ENCODE measurements at regions not wholly inside any gene's neighbourhood (a gene's known extent, or its start where the extent isn't known, plus 50 kb on each side); places are given as distances from the start of the nearest gene placed in this dataset.

GRCh38 chr2:217706513-217706912 is 296.3 kb downstream of the TNS1 start:
- Histone ChIP-seq H3K4me3 (ENCODE audit: low read length) (no peak overlapping the region), H3K79me2 (ENCODE audit: low read length) (no peaks in the 10 kb centered on the region), H3K27ac (ENCODE audit: low read length) (no peak overlapping the region), H3K27me3 (ENCODE audit: low read length) (no peaks in the 10 kb centered on the region), H3K9ac (ENCODE audit: low read length) (no peak overlapping the region), H3K4me2 (ENCODE audit: low read depth, low read length, poor library complexity, severe bottlenecking) (no peak overlapping the region), H3K4me1 (ENCODE audit: low read length) (no peaks in the 10 kb centered on the region), H3K9me3 (ENCODE audit: low read length) (no peaks in the 10 kb centered on the region), H2AFZ (ENCODE audit: low read length) (no peak overlapping the region), H4K20me1 (ENCODE audit: insufficient read depth, low read depth, low read length) (no peaks in the 10 kb centered on the region), H3K36me3 (ENCODE audit: insufficient read depth, low read length) (no peaks in the 10 kb centered on the region), H3K9me2 (replicated peaks; ENCODE audit: insufficient read depth, low read length) (no peaks in the 10 kb centered on the region)
- DNase-seq = no peak

GRCh38 chr2:217706095-217706494 is 296.7 kb downstream of the TNS1 start:
- H3K27ac ChIP-seq (ENCODE audit: low read length) = no peak overlapping the region
- H3K79me2 ChIP-seq (ENCODE audit: low read length) = no peaks in the 10 kb centered on the region
- no peak overlapping the region for H2AFZ ChIP-seq (ENCODE audit: low read length)
- H3K4me3 ChIP-seq (ENCODE audit: low read length) = no peak overlapping the region
- no peaks in the 10 kb centered on the region for H3K4me1 ChIP-seq (ENCODE audit: low read length)
- H3K36me3 ChIP-seq (ENCODE audit: insufficient read depth, low read length) = no peaks in the 10 kb centered on the region
- H3K9ac ChIP-seq (ENCODE audit: low read length) = no peak overlapping the region
- no peaks in the 10 kb centered on the region for H4K20me1 ChIP-seq (ENCODE audit: insufficient read depth, low read depth, low read length)
- no peak for DNase-seq
- H3K4me2 ChIP-seq (ENCODE audit: low read depth, low read length, poor library complexity, severe bottlenecking) = no peak overlapping the region
- no peaks in the 10 kb centered on the region for H3K9me2 ChIP-seq (replicated peaks; ENCODE audit: insufficient read depth, low read length)
- no peaks in the 10 kb centered on the region for H3K9me3 ChIP-seq (ENCODE audit: low read length)
- H3K27me3 ChIP-seq (ENCODE audit: low read length) = 0 out of 2 replicates have a peak, but pooled peaks cover under 1% of the 10 kb centered on the region

- Histone ChIP-seq H2AFZ (ENCODE audit: low read length) (no peak overlapping the region), H3K4me3 (ENCODE audit: low read length) (no peak overlapping the region), H3K36me3 (ENCODE audit: insufficient read depth, low read length) (no peaks in the 10 kb centered on the region), H3K79me2 (ENCODE audit: low read length) (no peaks in the 10 kb centered on the region), H3K4me1 (ENCODE audit: low read length) (no peaks in the 10 kb centered on the region), H3K4me2 (ENCODE audit: low read depth, low read length, poor library complexity, severe bottlenecking) (no peak overlapping the region), H3K9ac (ENCODE audit: low read length) (no peak overlapping the region), H3K27ac (ENCODE audit: low read length) (no peak overlapping the region), H3K9me2 (replicated peaks; ENCODE audit: insufficient read depth, low read length) (no peaks in the 10 kb centered on the region), H4K20me1 (ENCODE audit: insufficient read depth, low read depth, low read length) (no peaks in the 10 kb centered on the region), H3K27me3 (ENCODE audit: low read length) (0 out of 2 replicates have a peak, but pooled peaks cover 2% of the 10 kb centered on the region), H3K9me3 (ENCODE audit: low read length) (no peaks in the 10 kb centered on the region)
- DNase-seq = no peak
Observed at GRCh38 chr2:217705461-217705860, 297.3 kb downstream of the TNS1 start.

GRCh38 chr2:217703999-217704398 is 298.8 kb downstream of the TNS1 start:
- no peak overlapping the region for H3K4me2 ChIP-seq (ENCODE audit: low read depth, low read length, poor library complexity, severe bottlenecking)
- H4K20me1 ChIP-seq (ENCODE audit: insufficient read depth, low read depth, low read length) = no peaks in the 10 kb centered on the region
- no peaks in the 10 kb centered on the region for H3K9me3 ChIP-seq (ENCODE audit: low read length)
- no peak overlapping the region for H3K27ac ChIP-seq (ENCODE audit: low read length)
- H3K9me2 ChIP-seq (replicated peaks; ENCODE audit: insufficient read depth, low read length) = no peaks in the 10 kb centered on the region
- no peak overlapping the region for H2AFZ ChIP-seq (ENCODE audit: low read length)
- 0 out of 2 replicates have a peak, but pooled peaks cover 2% of the 10 kb centered on the region for H3K27me3 ChIP-seq (ENCODE audit: low read length)
- no peak for DNase-seq
- no peaks in the 10 kb centered on the region for H3K79me2 ChIP-seq (ENCODE audit: low read length)
- no peaks in the 10 kb centered on the region for H3K36me3 ChIP-seq (ENCODE audit: insufficient read depth, low read length)
- H3K4me1 ChIP-seq (ENCODE audit: low read length) = no peaks in the 10 kb centered on the region
- H3K9ac ChIP-seq (ENCODE audit: low read length) = no peak overlapping the region
- no peak overlapping the region for H3K4me3 ChIP-seq (ENCODE audit: low read length)

GRCh38 chr2:217703102-217703501 is 299.7 kb downstream of the TNS1 start:
- Histone ChIP-seq H3K27me3 (ENCODE audit: low read length) (0 out of 2 replicates have a peak, but pooled peaks cover 2% of the 10 kb centered on the region), H2AFZ (ENCODE audit: low read length) (no peak overlapping the region), H3K9me3 (ENCODE audit: low read length) (no peaks in the 10 kb centered on the region), H3K79me2 (ENCODE audit: low read length) (no peaks in the 10 kb centered on the region), H3K27ac (ENCODE audit: low read length) (no peak overlapping the region), H3K4me2 (ENCODE audit: low read depth, low read length, poor library complexity, severe bottlenecking) (no peak overlapping the region), H3K36me3 (ENCODE audit: insufficient read depth, low read length) (no peaks in the 10 kb centered on the region), H4K20me1 (ENCODE audit: insufficient read depth, low read depth, low read length) (no peaks in the 10 kb centered on the region), H3K9ac (ENCODE audit: low read length) (no peak overlapping the region), H3K9me2 (replicated peaks; ENCODE audit: insufficient read depth, low read length) (no peaks in the 10 kb centered on the region), H3K4me3 (ENCODE audit: low read length) (no peak overlapping the region), H3K4me1 (ENCODE audit: low read length) (no peaks in the 10 kb centered on the region)
- DNase-seq = no peak

- Histone ChIP-seq H4K20me1 (ENCODE audit: insufficient read depth, low read depth, low read length) (no peaks in the 10 kb centered on the region), H3K4me2 (ENCODE audit: low read depth, low read length, poor library complexity, severe bottlenecking) (no peak overlapping the region), H3K4me3 (ENCODE audit: low read length) (no peak overlapping the region), H2AFZ (ENCODE audit: low read length) (no peak overlapping the region), H3K36me3 (ENCODE audit: insufficient read depth, low read length) (no peaks in the 10 kb centered on the region), H3K79me2 (ENCODE audit: low read length) (no peaks in the 10 kb centered on the region), H3K27me3 (ENCODE audit: low read length) (0 out of 2 replicates have a peak, but pooled peaks cover 7% of the 10 kb centered on the region), H3K9me2 (replicated peaks; ENCODE audit: insufficient read depth, low read length) (no peaks in the 10 kb centered on the region), H3K27ac (ENCODE audit: low read length) (no peak overlapping the region), H3K4me1 (ENCODE audit: low read length) (no peaks in the 10 kb centered on the region), H3K9me3 (ENCODE audit: low read length) (no peaks in the 10 kb centered on the region), H3K9ac (ENCODE audit: low read length) (no peak overlapping the region)
- DNase-seq = no peak
Observed at GRCh38 chr2:217701622-217702021, 301.2 kb downstream of the TNS1 start.

- Histone ChIP-seq H3K4me3 (ENCODE audit: low read length) (no peak overlapping the region), H3K9ac (ENCODE audit: low read length) (no peak overlapping the region), H3K36me3 (ENCODE audit: insufficient read depth, low read length) (no peaks in the 10 kb centered on the region), H3K27me3 (ENCODE audit: low read length) (0 out of 2 replicates have a peak, but pooled peaks cover 7% of the 10 kb centered on the region), H2AFZ (ENCODE audit: low read length) (no peak overlapping the region), H3K4me2 (ENCODE audit: low read depth, low read length, poor library complexity, severe bottlenecking) (no peak overlapping the region), H3K79me2 (ENCODE audit: low read length) (no peaks in the 10 kb centered on the region), H3K4me1 (ENCODE audit: low read length) (no peaks in the 10 kb centered on the region), H3K27ac (ENCODE audit: low read length) (no peak overlapping the region), H4K20me1 (ENCODE audit: insufficient read depth, low read depth, low read length) (no peaks in the 10 kb centered on the region), H3K9me3 (ENCODE audit: low read length) (no peaks in the 10 kb centered on the region), H3K9me2 (replicated peaks; ENCODE audit: insufficient read depth, low read length) (no peaks in the 10 kb centered on the region; the same call in 1 of the 2 replicates)
- DNase-seq = no peak
Observed at GRCh38 chr2:217698691-217699090, 304.1 kb downstream of the TNS1 start.

- no peaks in the 10 kb centered on the region for H4K20me1 ChIP-seq (ENCODE audit: insufficient read depth, low read depth, low read length)
- no peak overlapping the region for H3K9ac ChIP-seq (ENCODE audit: low read length)
- no peaks in the 10 kb centered on the region for H3K36me3 ChIP-seq (ENCODE audit: insufficient read depth, low read length)
- H3K4me3 ChIP-seq (ENCODE audit: low read length) = no peak overlapping the region
- no peaks in the 10 kb centered on the region for H3K9me3 ChIP-seq (ENCODE audit: low read length)
- H3K79me2 ChIP-seq (ENCODE audit: low read length) = no peaks in the 10 kb centered on the region
- no peak overlapping the region for H2AFZ ChIP-seq (ENCODE audit: low read length)
- H3K4me1 ChIP-seq (ENCODE audit: low read length) = no peaks in the 10 kb centered on the region
- H3K27me3 ChIP-seq (ENCODE audit: low read length) = 0 out of 2 replicates have a peak, but pooled peaks cover 5% of the 10 kb centered on the region
- H3K4me2 ChIP-seq (ENCODE audit: low read depth, low read length, poor library complexity, severe bottlenecking) = no peak overlapping the region
- H3K9me2 ChIP-seq (replicated peaks; ENCODE audit: insufficient read depth, low read length) = no peaks in the 10 kb centered on the region; the same call in 1 of the 2 replicates
- no peak for DNase-seq
- no peak overlapping the region for H3K27ac ChIP-seq (ENCODE audit: low read length)
Observed at GRCh38 chr2:217695033-217695520, 307.7 kb downstream of the TNS1 start.
